22Rv1 (cell line): ENCODE measurements at regions not wholly inside any gene's neighbourhood (a gene's known extent, or its start where the extent isn't known, plus 50 kb on each side); places are given as distances from the start of the nearest gene placed in this dataset.

Source experiments
- ZFX ChIP-seq: fragments of 450-650 bp; IDR thresholded peaks from 2 replicates; pipeline ENCODE4 v1.6.1; 2017; ENCODE audit warnings: antibody characterized with exemption, borderline replicate concordance
- TF ChIP-seq, protein P1 (sequence below): fragments of 450-650 bp; IDR thresholded peaks from 2 replicates; pipeline ENCODE4 v1.5.1; 2017; ENCODE audit warnings: mild to moderate bottlenecking

DNA sequence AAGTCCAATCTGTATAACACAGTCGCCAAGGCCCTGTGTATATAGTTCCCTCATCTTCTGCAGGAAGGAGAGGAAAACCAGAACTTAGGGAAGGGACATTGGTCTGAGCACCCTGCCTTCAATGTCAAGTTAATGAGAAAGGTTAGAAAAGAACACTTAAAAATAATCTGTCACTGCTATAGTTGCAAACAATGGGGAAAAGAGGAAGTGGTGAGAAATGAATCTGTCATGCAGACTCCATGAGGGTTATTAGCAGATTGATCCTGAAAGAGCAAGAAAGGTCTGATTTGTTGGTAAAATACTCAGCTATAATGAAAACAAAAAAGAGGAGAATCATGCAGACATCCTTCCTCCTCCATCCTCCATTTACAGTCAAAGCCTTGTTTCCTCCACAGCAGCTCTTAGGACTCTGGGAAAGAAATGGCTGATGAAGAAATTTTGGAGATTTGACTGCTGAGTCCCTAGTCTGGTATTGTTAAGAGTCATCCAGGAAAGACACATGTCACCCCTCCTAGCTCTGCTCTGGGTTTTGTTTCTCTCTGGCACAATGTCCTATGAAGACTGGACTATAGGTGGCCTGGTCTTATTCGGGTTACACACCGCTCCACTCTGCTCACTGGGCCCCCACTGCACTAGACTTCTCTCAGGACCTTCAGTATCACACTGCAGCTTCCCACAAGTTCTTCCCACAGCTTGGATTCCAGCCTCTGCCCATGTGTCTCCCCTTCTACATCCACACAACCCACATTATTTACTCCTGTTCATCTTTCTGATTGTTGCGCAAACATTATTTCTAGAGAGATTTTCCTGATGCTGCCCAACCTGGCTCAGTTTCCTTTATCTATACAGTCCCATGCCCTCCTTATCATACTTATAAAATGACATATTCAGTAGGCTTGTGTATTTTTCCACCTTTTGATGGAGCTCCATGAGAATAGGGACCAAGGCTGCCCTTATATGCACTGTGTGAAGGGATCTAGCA, 56.5 kb upstream of the XYLT1 start:
- TF ChIP-seq, protein P1, sequence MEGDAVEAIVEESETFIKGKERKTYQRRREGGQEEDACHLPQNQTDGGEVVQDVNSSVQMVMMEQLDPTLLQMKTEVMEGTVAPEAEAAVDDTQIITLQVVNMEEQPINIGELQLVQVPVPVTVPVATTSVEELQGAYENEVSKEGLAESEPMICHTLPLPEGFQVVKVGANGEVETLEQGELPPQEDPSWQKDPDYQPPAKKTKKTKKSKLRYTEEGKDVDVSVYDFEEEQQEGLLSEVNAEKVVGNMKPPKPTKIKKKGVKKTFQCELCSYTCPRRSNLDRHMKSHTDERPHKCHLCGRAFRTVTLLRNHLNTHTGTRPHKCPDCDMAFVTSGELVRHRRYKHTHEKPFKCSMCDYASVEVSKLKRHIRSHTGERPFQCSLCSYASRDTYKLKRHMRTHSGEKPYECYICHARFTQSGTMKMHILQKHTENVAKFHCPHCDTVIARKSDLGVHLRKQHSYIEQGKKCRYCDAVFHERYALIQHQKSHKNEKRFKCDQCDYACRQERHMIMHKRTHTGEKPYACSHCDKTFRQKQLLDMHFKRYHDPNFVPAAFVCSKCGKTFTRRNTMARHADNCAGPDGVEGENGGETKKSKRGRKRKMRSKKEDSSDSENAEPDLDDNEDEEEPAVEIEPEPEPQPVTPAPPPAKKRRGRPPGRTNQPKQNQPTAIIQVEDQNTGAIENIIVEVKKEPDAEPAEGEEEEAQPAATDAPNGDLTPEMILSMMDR: no peak
- TF ChIP-seq ZFX: no peak
